PFSK-1 (cell line): ENCODE measurements at regions not wholly inside any gene's neighbourhood (a gene's known extent, or its start where the extent isn't known, plus 50 kb on each side); places are given as distances from the start of the nearest gene placed in this dataset.

Source experiments
- FOXP2 ChIP-seq: optimal IDR thresholded peaks from 2 replicates; pipeline ENCODE3; 2011; ENCODE audit warnings: borderline replicate concordance, control low read depth, inconsistent platforms; ENCODE audit not compliant: insufficient read depth; ENCODE audit errors: extremely low read length, extremely low read depth
- POLR2AphosphoS5 ChIP-seq: IDR thresholded peaks from 2 replicates; pipeline ENCODE4 v1.6.1; 2012; ENCODE audit warnings: low read depth, mild to moderate bottlenecking, control low read depth, low read length, moderate library complexity
- SIN3A ChIP-seq: IDR thresholded peaks from 2 replicates; pipeline ENCODE4 v1.6.1; 2012; ENCODE audit warnings: mild to moderate bottlenecking, low read length, moderate library complexity, borderline replicate concordance; ENCODE audit not compliant: insufficient read depth
- TAF1 ChIP-seq: IDR thresholded peaks from 2 replicates; pipeline ENCODE4 v1.6.1; 2012; ENCODE audit warnings: low read length, control low read depth, borderline replicate concordance; ENCODE audit not compliant: insufficient read depth
- TF ChIP-seq, protein P1 (sequence below), 2 experiments: IDR thresholded peaks; 2 replicates each; pipeline versions ENCODE4 v1.6.1 to v1.8.0; 2011 to 2012; ENCODE audit warnings: low read depth in 2 of 2, low read length in 2 of 2, control low read depth in 1 of 2, inconsistent platforms in 1 of 2, mild to moderate bottlenecking in 1 of 2, moderate library complexity in 1 of 2; ENCODE audit not compliant: insufficient read depth in 1 of 2

DNA sequence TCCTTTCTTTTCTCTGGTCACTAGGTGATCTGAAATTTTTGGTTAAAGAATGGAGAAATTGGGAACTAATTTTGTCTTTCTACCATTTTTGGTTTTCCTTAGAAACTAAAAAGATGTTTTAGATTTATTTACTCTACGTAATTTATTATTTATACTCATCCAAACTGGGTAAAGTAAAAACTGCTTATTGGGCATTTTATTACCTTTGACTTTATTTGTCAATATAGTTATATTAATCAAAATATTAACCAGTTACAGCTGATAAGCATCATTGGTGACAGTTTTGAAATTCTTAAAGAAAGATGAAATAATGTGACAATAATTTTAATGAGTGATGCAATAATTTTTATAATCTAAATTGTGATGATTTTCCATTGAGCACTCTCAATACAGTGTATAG is 502.0 kb upstream of the RAG2 start:
- TF ChIP-seq TAF1: no peak

DNA sequence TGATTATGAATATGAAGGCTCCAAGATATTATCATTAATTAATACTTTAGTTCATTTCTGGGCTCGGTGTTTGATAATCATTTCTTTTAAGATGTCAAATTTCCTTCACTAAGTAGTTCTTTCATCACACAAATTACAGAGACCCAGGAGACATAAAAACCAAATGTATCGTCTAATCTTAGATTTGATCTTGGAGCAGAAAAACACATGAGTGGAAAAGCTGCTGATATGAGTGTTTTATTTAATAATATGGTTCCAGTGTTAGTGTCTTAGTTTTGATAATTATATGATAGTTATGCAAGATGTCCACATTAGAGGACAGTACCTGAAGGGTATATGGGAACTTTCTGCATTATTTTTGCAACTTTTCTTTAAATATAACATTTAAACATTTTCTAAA is 494.5 kb upstream of the RAG2 start:
- TF ChIP-seq, protein P1, sequence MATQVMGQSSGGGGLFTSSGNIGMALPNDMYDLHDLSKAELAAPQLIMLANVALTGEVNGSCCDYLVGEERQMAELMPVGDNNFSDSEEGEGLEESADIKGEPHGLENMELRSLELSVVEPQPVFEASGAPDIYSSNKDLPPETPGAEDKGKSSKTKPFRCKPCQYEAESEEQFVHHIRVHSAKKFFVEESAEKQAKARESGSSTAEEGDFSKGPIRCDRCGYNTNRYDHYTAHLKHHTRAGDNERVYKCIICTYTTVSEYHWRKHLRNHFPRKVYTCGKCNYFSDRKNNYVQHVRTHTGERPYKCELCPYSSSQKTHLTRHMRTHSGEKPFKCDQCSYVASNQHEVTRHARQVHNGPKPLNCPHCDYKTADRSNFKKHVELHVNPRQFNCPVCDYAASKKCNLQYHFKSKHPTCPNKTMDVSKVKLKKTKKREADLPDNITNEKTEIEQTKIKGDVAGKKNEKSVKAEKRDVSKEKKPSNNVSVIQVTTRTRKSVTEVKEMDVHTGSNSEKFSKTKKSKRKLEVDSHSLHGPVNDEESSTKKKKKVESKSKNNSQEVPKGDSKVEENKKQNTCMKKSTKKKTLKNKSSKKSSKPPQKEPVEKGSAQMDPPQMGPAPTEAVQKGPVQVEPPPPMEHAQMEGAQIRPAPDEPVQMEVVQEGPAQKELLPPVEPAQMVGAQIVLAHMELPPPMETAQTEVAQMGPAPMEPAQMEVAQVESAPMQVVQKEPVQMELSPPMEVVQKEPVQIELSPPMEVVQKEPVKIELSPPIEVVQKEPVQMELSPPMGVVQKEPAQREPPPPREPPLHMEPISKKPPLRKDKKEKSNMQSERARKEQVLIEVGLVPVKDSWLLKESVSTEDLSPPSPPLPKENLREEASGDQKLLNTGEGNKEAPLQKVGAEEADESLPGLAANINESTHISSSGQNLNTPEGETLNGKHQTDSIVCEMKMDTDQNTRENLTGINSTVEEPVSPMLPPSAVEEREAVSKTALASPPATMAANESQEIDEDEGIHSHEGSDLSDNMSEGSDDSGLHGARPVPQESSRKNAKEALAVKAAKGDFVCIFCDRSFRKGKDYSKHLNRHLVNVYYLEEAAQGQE (IDR thresholded peaks at IDR 0.05; ENCODE audit: insufficient read depth in 1 of 2, low read depth in 2 of 2, low read length in 2 of 2): no peak
- TF ChIP-seq FOXP2: no peak
- TF ChIP-seq POLR2AphosphoS5: no peak
- no peak for TF ChIP-seq SIN3A
- TF ChIP-seq TAF1: no peak

DNA sequence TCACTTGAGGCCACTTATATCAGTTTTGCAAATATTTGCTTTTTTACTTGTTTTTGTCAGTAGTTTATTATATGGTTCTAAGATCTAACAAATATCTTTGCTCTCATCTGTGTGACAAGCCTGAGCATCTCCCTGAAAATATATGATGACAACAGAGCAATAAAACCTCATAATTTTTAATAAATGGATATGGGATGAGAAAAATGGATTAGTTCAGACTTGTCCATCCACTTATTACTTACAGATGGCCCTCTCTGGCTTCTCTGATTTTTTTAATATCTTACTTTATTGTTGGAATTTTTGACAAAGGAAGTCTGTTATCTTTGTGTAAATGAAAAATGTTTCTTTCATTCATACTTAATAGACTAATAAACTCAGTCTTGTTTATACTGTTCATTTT is 491.4 kb upstream of the RAG2 start:
- TF ChIP-seq FOXP2: no peak

DNA sequence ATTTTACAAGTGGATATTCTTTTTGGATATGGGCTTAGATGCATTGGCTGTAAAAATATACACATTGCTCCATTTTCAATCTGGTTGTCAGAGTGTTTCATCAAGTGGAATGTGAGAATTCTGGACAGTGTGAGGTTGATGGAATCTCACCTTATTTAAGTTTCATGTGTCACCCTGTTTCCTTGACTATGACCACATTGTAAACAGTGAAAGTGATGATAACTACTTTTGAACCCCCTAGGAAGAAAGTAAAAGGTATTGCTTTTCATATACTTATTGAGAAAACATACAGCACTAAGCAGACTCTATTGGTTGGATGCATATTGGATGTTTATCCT is 490.5 kb upstream of the RAG2 start:
- TF ChIP-seq, protein P1 (IDR thresholded peaks at IDR 0.05; ENCODE audit: insufficient read depth in 1 of 2, low read depth in 2 of 2, low read length in 2 of 2): no peak
- TF ChIP-seq FOXP2: no peak
- no peak for TF ChIP-seq SIN3A

DNA sequence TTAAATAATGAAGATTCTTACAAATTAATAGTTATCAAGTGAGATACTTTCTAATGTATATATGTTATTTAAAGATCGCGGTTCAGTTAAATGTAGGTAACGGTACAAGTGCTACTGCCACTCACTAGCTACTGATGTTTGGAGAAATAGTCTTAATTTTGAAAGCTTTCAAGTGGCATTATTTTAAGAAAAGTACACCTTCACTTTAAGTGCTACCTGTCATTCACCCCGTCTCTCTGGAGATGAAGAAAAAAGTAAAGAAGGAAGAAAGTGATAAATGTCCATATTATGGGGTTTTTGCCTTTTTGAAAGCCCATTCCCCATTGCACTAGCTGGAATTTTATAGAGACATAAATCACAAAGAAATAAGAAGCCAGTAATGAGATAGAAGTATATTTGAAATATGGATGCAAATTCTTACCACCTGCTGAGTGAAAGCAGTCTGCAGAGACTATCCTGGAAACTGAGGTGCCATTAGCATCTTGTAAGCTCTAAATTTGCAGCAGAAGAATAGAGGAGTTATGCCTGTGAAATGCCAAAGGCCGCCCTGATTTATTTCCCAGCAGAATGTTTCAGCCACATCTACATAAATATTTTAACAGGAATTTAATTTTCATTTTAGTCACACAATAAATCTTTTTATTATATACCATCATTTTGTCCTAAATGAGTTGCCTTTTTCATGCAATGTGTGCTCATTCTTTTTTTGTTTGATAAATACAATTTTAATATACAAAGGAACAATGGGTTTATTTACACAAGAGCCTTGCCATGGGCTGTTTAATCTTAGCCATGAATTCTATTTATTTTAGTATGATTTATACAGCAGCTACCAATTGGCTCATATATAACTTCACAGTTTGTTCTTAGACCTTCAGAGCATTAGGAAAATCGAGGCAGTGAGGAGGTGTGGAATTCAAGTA is 489.9 kb upstream of the RAG2 start:
- no peak for TF ChIP-seq SIN3A
- TF ChIP-seq, protein P1 (IDR thresholded peaks at IDR 0.05; ENCODE audit: insufficient read depth in 1 of 2, low read depth in 2 of 2, low read length in 2 of 2): no peak
- no peak for TF ChIP-seq TAF1
- TF ChIP-seq POLR2AphosphoS5: no peak
- no peak for TF ChIP-seq FOXP2

DNA sequence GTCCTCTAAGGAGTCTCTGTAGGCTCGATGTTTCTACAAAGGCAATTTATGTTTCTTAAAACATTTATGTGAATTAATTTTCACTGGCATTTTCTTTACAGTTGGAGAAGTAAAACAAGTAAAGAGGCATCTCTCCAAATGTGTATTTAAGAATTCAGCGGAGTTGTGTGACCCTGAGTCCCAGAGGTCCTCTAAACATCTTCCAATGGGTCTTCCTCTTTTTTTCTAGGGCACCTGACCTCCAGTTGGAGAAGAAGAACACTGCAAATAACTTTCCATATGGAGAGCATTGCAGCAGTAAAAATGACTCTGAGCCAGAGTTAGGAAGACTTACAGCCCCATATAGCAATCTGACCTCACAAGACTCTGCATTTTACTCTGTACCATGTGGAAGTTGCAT is 480.5 kb upstream of the RAG2 start:
- TF ChIP-seq SIN3A (no peak), TAF1 (no peak), FOXP2 (no peak), POLR2AphosphoS5 (no peak)
- TF ChIP-seq, protein P1 (IDR thresholded peaks at IDR 0.05; ENCODE audit: insufficient read depth in 1 of 2, low read depth in 2 of 2, low read length in 2 of 2): no peak
